VCaP (cell line): ENCODE measurements at regions not wholly inside any gene's neighbourhood (a gene's known extent, or its start where the extent isn't known, plus 50 kb on each side); places are given as distances from the start of the nearest gene placed in this dataset.

Experiments used
- H3K27ac ChIP-seq: fragments of 450-650 bp; 2 replicates; pipeline ENCODE4 v1.5.1; 2017
- CTCF ChIP-seq: fragments of 450-650 bp; conservative IDR thresholded peaks from 2 replicates; pipeline ENCODE4 v1.5.1; 2017; ENCODE audit warnings: mild to moderate bottlenecking, moderate library complexity

DNA sequence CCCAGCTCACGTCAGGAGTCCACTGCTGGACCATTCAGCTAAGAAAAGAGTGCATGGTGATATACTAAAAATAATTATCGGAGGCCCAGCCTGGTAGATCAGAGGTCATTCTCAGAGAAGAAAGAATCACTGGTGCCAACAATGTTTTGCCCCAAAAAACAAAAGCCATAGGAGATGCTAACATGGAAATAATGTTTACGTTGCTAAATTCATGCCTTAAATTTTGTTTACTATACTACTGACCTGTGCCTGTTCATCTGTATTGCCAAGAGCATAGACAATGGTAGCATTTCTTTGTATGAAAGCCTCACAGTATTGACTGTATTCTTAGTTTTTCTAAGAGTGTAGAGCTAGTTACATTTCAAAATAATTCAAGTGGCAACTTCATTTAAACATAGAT is 138.1 kb upstream of the GPR149 start:
- no peak for TF ChIP-seq CTCF
- H3K27ac ChIP-seq, result no peak overlapping the region

DNA sequence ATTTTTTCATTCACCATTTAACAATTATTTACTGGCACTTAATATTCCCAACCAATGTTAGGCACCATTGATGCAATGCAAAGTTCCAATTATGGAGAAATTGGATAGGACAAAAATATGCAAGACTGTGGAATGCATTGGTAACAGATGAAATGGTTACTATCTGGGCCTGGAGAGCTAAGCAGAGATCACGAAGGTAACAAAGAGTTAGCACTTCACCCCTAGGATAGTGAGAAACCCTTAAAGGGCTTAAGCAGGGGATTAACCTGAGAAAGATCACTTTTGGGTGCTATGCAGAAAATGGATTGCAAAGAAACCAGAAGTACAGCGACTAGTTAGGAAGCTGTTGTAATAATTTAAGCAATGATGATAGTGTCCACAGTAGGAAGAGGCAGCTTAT is 129.6 kb upstream of the GPR149 start:
- no peak overlapping the region for H3K27ac ChIP-seq
- no peak for TF ChIP-seq CTCF

GRCh38 chr3:154552338-154552737 is 122.3 kb upstream of the GPR149 start:
- H3K27ac ChIP-seq, result no peak overlapping the region
- TF ChIP-seq CTCF, result no peak

- TF ChIP-seq CTCF, result no peak
- H3K27ac ChIP-seq, result no peak overlapping the region
Measured at GRCh38 chr3:154549391-154549790, 119.4 kb upstream of the GPR149 start.

GRCh38 chr3:154548341-154548740 is 118.4 kb upstream of the GPR149 start:
- H3K27ac ChIP-seq, result no peak overlapping the region
- no peak for TF ChIP-seq CTCF

DNA sequence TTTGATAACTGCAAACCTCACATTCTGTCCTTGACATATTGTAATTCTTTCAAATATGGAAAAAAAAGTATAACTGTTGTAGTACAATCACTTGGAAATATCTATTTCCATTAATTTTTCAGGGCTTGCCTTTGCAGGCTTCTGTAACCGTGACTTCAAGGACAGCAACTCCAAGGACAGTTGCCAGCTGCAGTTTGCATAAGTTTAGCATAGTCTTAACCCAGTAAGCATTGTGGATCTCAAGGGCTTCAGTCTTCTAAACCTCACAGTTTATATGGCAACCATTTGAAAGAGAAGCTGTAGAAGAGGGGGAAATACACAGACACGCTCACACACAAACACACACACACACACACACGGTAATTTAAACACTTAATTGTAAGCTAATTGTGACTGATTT is 112.8 kb upstream of the GPR149 start:
- no peak for TF ChIP-seq CTCF
- no peak overlapping the region for H3K27ac ChIP-seq

DNA sequence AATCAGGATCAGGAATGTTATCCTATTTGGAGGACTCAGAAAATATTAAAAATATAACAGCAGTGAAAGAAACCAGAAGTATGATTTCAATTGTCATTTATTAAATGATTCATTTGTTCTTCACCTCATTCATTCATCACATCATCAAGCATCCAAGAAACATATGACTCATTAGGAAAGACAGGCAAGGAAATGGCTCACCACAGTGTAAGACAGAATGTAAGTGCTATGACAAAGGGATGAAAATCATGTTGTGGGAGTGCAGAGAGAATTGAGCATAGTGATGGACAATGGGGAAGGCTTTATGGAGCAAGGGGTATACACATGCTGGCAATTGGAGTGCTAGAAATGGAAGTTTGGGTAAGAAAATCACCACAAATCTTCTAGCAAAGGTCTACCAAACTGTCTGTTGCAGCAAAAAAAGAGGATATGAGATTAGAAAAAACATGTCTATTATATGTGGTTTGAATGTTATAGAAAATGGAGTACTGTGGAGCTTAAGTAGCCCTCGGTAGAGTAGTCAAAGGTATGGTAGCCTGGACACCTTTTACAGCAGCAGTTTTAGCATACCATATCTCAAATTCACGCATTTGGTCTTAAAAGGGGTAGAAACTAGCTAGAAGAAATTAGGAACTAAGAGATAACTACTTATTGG is 111.1 kb upstream of the GPR149 start:
- H3K27ac ChIP-seq, result no peak overlapping the region

More for the DNA sequence above, 111.1 kb upstream of the GPR149 start:
- no peak for TF ChIP-seq CTCF
